ENCODE measurements at regions not wholly inside any gene's neighbourhood (a gene's known extent, or its start where the extent isn't known, plus 50 kb on each side); places are given as distances from the start of the nearest gene placed in this dataset.

- POLR2A ChIA-PET, result no interaction called here
These were observed 164.6 kb upstream of the TSC22D2 start for GRCh38 chr3:150243466-150243865.

More at GRCh38 chr3:150243466-150243865, 164.6 kb upstream of the TSC22D2 start:
- Histone ChIP-seq H3K9me3 (ENCODE audit: control insufficient read depth in 1 of 2, insufficient read depth in 1 of 2, low read depth in 1 of 2, low read length in 2 of 2) (no peaks in the 10 kb centered on the region), H3K79me2 (ENCODE audit: insufficient read depth, low read length) (no peaks in the 10 kb centered on the region), H3K27ac (ENCODE audit: low read depth, low read length) (no peak overlapping the region), H3K9ac (ENCODE audit: low read length) (no peak overlapping the region), H3K4me2 (ENCODE audit: low read length) (no peak overlapping the region), H3K27me3 (ENCODE audit: insufficient read depth, low read length) (no peaks in the 10 kb centered on the region), H3K4me3 (replicated peaks in 1 of 2; ENCODE audit: low read depth in 1 of 2, low read length in 2 of 2) (no peak overlapping the region), H3K9me2 (ENCODE audit: insufficient read depth) (no peaks in the 10 kb centered on the region), H3K4me1 (ENCODE audit: control insufficient read depth in 1 of 2, insufficient read depth in 2 of 2, low read length in 2 of 2) (peaks cover 8 to 12% of the 10 kb centered on the region in 2 experiments; a peak in 3 of 4 replicates), H4K20me1 (ENCODE audit: insufficient read depth) (no peaks in the 10 kb centered on the region), H2AFZ (ENCODE audit: low read depth, low read length, poor library complexity, severe bottlenecking) (no peak overlapping the region), H3K36me3 (ENCODE audit: control insufficient read depth in 1 of 2, insufficient read depth in 2 of 2, low read length in 2 of 2) (no peaks in the 10 kb centered on the region)
- no TSS peak for BruUV-seq (replicated peaks)
- ATAC-seq (no peak), DNase-seq (ENCODE audit: low read depth, low spot score) (no peak)
- ChIA-PET CTCF (no interaction called here), RAD21 (ENCODE audit: low non-redundant PET in 1 of 2, low total read pairs in 2 of 2, uncharacterized antibody in 2 of 2, unreplicated experiment in 2 of 2) (no interaction called here)
- TF ChIP-seq CTCF (IDR thresholded peaks at IDR 0.05 in 2 of 3, conservative IDR thresholded peaks at IDR 0.05 in 1 of 3; ENCODE audit: borderline replicate concordance in 1 of 3, insufficient read depth in 1 of 3, low read depth in 2 of 3, low read length in 2 of 3) (no peak), CEBPB (IDR thresholded peaks at IDR 0.05; ENCODE audit: low read depth) (no peak), SRF (IDR thresholded peaks at IDR 0.05; ENCODE audit: low read depth) (no peak), ZBTB33 (IDR thresholded peaks at IDR 0.05; ENCODE audit: extremely low read depth, insufficient replicate concordance, low read length) (no peak), CBX3 (IDR thresholded peaks at IDR 0.05; ENCODE audit: low read depth) (no peak), POLR2A (IDR thresholded peaks at IDR 0.05; ENCODE audit: borderline replicate concordance, extremely low read depth, insufficient read depth, insufficient read length) (no peak), EZH2phosphoT487 (IDR thresholded peaks at IDR 0.05; ENCODE audit: borderline replicate concordance) (no peak), SP1 (IDR thresholded peaks at IDR 0.05; ENCODE audit: low read depth) (no peak), EZH2 (IDR thresholded peaks at IDR 0.05) (no peak), YY1 (IDR thresholded peaks at IDR 0.05; ENCODE audit: extremely low read depth, insufficient replicate concordance, low read depth, low read length) (no peak)
- intact Hi-C loops (cut with micrococcal nuclease), result no loop called here

All from HCT116 (cell line).